ENCODE measurements at regions not wholly inside any gene's neighbourhood (a gene's known extent, or its start where the extent isn't known, plus 50 kb on each side); places are given as distances from the start of the nearest gene placed in this dataset.

- TF ChIP-seq, protein P1, sequence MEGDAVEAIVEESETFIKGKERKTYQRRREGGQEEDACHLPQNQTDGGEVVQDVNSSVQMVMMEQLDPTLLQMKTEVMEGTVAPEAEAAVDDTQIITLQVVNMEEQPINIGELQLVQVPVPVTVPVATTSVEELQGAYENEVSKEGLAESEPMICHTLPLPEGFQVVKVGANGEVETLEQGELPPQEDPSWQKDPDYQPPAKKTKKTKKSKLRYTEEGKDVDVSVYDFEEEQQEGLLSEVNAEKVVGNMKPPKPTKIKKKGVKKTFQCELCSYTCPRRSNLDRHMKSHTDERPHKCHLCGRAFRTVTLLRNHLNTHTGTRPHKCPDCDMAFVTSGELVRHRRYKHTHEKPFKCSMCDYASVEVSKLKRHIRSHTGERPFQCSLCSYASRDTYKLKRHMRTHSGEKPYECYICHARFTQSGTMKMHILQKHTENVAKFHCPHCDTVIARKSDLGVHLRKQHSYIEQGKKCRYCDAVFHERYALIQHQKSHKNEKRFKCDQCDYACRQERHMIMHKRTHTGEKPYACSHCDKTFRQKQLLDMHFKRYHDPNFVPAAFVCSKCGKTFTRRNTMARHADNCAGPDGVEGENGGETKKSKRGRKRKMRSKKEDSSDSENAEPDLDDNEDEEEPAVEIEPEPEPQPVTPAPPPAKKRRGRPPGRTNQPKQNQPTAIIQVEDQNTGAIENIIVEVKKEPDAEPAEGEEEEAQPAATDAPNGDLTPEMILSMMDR (conservative IDR thresholded peaks at IDR 0.05; ENCODE audit: low read depth): no peak
- no peak overlapping the region for H3K27ac ChIP-seq
- no peak for DNase-seq (ENCODE audit: low spot score)
- ChIA-PET CTCF (interaction anchor here (0.6 kb wide), 1 partner anchor 109 kb away, joined by 4 read pairs; no protein-coding TSS in a partner anchor), POLR2A (ENCODE audit: low non-redundant PET) (no interaction called here)
Measured at GRCh38 chr2:77962943-77963342, 440.8 kb upstream of the LRRTM4 start.

- H3K27ac ChIP-seq: no peak overlapping the region
- ChIA-PET POLR2A (ENCODE audit: low non-redundant PET) (no interaction called here), CTCF (interaction anchor here (0.6 kb wide), 1 partner anchor 220 kb away, joined by 4 read pairs; no protein-coding TSS in a partner anchor)
- DNase-seq (ENCODE audit: low spot score): no peak
- TF ChIP-seq, protein P1 (conservative IDR thresholded peaks at IDR 0.05; ENCODE audit: low read depth): no peak
Measured at GRCh38 chr2:77977471-77978063, 455.4 kb upstream of the LRRTM4 start.

- no peak overlapping the region for H3K27ac ChIP-seq
- ChIA-PET POLR2A (ENCODE audit: low non-redundant PET) (no interaction called here), CTCF (interaction anchor here (0.5 kb wide), 1 partner anchor 1004 kb away, joined by 3 read pairs; no protein-coding TSS in a partner anchor)
- TF ChIP-seq, protein P1 (conservative IDR thresholded peaks at IDR 0.05; ENCODE audit: low read depth): no peak
- no peak for DNase-seq (ENCODE audit: low spot score)
Measured at GRCh38 chr2:77995161-77995560, 473.0 kb upstream of the LRRTM4 start.

GRCh38 chr2:77999376-77999775 lies 477.2 kb upstream of the LRRTM4 start:
- H3K27ac ChIP-seq: no peak overlapping the region
- no peak for DNase-seq (ENCODE audit: low spot score)
- ChIA-PET CTCF (no interaction called here), POLR2A (ENCODE audit: low non-redundant PET) (no interaction called here)
- TF ChIP-seq, protein P1 (conservative IDR thresholded peaks at IDR 0.05; ENCODE audit: low read depth): no peak

- no peak for DNase-seq (ENCODE audit: low spot score)
- H3K27ac ChIP-seq: no peak overlapping the region
- CTCF ChIA-PET: no interaction called here
- POLR2A ChIA-PET (ENCODE audit: low non-redundant PET): no interaction called here
- TF ChIP-seq, protein P1 (conservative IDR thresholded peaks at IDR 0.05; ENCODE audit: low read depth): no peak
Measured at GRCh38 chr2:78009289-78009688, 487.1 kb upstream of the LRRTM4 start.

DNA sequence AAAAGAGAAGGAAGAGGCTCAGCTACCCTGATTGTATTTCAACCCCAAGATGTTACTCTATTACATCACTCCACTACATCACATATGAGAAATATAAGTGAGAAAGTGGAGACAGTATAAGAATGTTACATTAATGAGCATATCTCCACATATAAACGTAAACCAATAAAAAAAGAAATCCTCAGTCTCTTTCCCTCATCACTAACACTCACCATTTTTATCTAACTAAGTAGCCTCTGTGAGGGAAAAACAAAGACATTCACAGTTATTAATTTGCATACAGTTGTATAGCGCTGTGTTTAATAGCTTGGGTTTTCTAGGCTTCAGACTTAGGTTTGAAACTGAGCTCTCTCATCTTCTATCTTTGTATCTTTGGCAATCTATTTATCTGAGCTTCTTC lies 489.1 kb upstream of the LRRTM4 start:
- POLR2A ChIA-PET (ENCODE audit: low non-redundant PET): no interaction called here
- CTCF ChIA-PET: no interaction called here
- DNase-seq (ENCODE audit: low spot score): no peak
- no peak overlapping the region for H3K27ac ChIP-seq
- TF ChIP-seq, protein P1 (conservative IDR thresholded peaks at IDR 0.05; ENCODE audit: low read depth): no peak

Measured in RWPE1 (cell line).